ENCODE measurements at regions not wholly inside any gene's neighbourhood (a gene's known extent, or its start where the extent isn't known, plus 50 kb on each side); places are given as distances from the start of the nearest gene placed in this dataset.

DNA sequence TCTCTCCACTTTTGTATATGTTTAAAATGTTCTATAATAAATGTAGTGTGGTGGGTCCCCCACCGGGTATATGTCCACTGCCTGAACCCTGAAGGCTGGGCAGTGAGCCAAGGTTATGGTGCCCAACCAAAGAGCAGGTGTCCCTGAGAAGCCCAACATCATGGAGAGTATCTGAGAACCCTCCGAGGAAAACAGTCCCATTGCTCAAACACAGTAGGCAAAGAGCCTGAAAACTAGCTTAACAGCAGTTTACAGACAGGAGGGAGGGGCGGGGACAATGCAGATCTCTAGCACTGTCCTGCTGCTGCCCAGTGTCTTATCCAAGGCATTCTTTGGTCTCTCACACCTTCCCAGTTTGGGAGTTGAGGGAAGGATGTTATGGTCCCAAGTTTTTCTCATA lies 91.0 kb downstream of the TMPRSS5 start:
- WGBS, 2 experiments (ENCODE audit: extremely low coverage in 1 of 2, insufficient coverage in 1 of 2, insufficient read length in 1 of 2, insufficient replicate concordance in 2 of 2, low coverage in 1 of 2, low lambda C conversion rate in 2 of 2, missing lambda C conversion rate in 1 of 2) = 87% methylated on average over 3 of the region's 3 CpGs; no CpG with 5 or more reads in 1 of the 2 experiments
- Histone ChIP-seq H2AFZ (ENCODE audit: low read length) (no peak overlapping the region), H3K23me2 (ENCODE audit: low read depth, low read length) (no peaks in the 10 kb centered on the region), H3K4ac (replicated peaks; ENCODE audit: insufficient read length, low read depth, low read length) (no peak overlapping the region), H2BK15ac (ENCODE audit: low read length) (no peak overlapping the region), H4K91ac (replicated peaks; ENCODE audit: insufficient read length, low read length) (no peak overlapping the region), H3K9me3 (ENCODE audit: insufficient read depth in 2 of 2, low read depth in 1 of 2, low read length in 1 of 2) (peaks cover 5 to 6% of the 10 kb centered on the region in 2 experiments; a peak in 3 of 4 replicates), H3K4me2 (ENCODE audit: insufficient read depth in 1 of 2, low read depth in 2 of 2, low read length in 2 of 2) (no peak overlapping the region), H3K23ac (ENCODE audit: insufficient read length) (no peak overlapping the region), H3K56ac (replicated peaks; ENCODE audit: insufficient read length, low read depth, low read length) (no peak overlapping the region), H3K27me3 (replicated peaks in 1 of 4; ENCODE audit: control insufficient read depth in 3 of 4, extremely low read depth in 1 of 4, insufficient read depth in 3 of 4, low read length in 3 of 4) (no peaks in the 10 kb centered on the region), H2BK5ac (ENCODE audit: low read depth, low read length) (no peak overlapping the region), H3K79me1 (ENCODE audit: low read depth, low read length) (no peaks in the 10 kb centered on the region), H3K27ac (ENCODE audit: low read depth, low read length) (no peak overlapping the region), H3K4me1 (replicated peaks in 1 of 4; ENCODE audit: control insufficient read depth in 3 of 4, insufficient read depth in 4 of 4, low read length in 3 of 4) (no peaks in the 10 kb centered on the region), H4K8ac (ENCODE audit: extremely low read depth, insufficient read depth, low read length) (no peak overlapping the region; the same call in 1 of the 2 replicates), H3K79me2 (ENCODE audit: control insufficient read depth in 1 of 2, insufficient read depth in 2 of 2, low read length in 2 of 2) (no peaks in the 10 kb centered on the region), H3K18ac (ENCODE audit: extremely low read depth, low read length) (no peak overlapping the region), H2BK20ac (ENCODE audit: low read length) (no peak overlapping the region), H3K14ac (ENCODE audit: insufficient read length) (no peak overlapping the region), H3K9ac (replicated peaks in 1 of 4; ENCODE audit: extremely low read depth in 1 of 4, low read depth in 3 of 4, low read length in 3 of 4) (no peak overlapping the region), H4K5ac (ENCODE audit: insufficient read length, low read depth, low read length) (no peak overlapping the region), H4K20me1 (replicated peaks in 1 of 2; ENCODE audit: control insufficient read depth in 1 of 2, insufficient read depth in 2 of 2, low read length in 2 of 2) (no peaks in the 10 kb centered on the region), H3K36me3 (ENCODE audit: control insufficient read depth in 2 of 4, insufficient read depth in 4 of 4, low read length in 3 of 4) (no peaks in the 10 kb centered on the region), H2BK120ac (replicated peaks; ENCODE audit: low read depth, low read length) (no peak overlapping the region), H2BK12ac (ENCODE audit: low read depth, low read length) (no peak overlapping the region), H3K4me3 (ENCODE audit: extremely low read depth in 1 of 4, insufficient read depth in 2 of 4, low read depth in 3 of 4, low read length in 4 of 4) (no peak overlapping the region), H2AK5ac (ENCODE audit: low read depth, low read length) (no peak overlapping the region)
- ChIA-PET CTCF (ENCODE audit: partially characterized antibody) (interaction anchor here (0.6 kb wide), 1 partner anchor 55 kb away, joined by 3 read pairs; no protein-coding TSS in a partner anchor), POLR2A (ENCODE audit: partially characterized antibody) (no interaction called here)
- TF ChIP-seq POU5F1 (IDR thresholded peaks at IDR 0.05; ENCODE audit: low read depth, low read length) = no peak
- TF ChIP-seq CEBPB (IDR thresholded peaks at IDR 0.05; ENCODE audit: low read depth, low read length) = no peak
- no peak for TF ChIP-seq ASH2L (IDR thresholded peaks at IDR 0.05; ENCODE audit: low read length)
- TF ChIP-seq CREB1 (IDR thresholded peaks at IDR 0.05) = no peak
- no peak for TF ChIP-seq JUN (IDR thresholded peaks at IDR 0.05; ENCODE audit: low read depth, low read length)
- no peak for TF ChIP-seq CTBP2 (IDR thresholded peaks at IDR 0.05; ENCODE audit: borderline replicate concordance, insufficient read depth, insufficient read length, low read length)
- no peak for TF ChIP-seq KDM5A (IDR thresholded peaks at IDR 0.05; ENCODE audit: low read length)
- TF ChIP-seq KDM4A (IDR thresholded peaks at IDR 0.05; ENCODE audit: low read depth, low read length, severe bottlenecking) = no peak
- no peak for TF ChIP-seq MAFK (IDR thresholded peaks at IDR 0.05; ENCODE audit: low read depth, low read length)
- FAIRE-seq (no peak), DNase-seq (ENCODE audit: low read depth in 1 of 2, low spot score in 2 of 2) (no peak)

Measured in H1 (cell line).